GM12878 (cell line): ENCODE measurements at regions not wholly inside any gene's neighbourhood (a gene's known extent, or its start where the extent isn't known, plus 50 kb on each side); places are given as distances from the start of the nearest gene placed in this dataset.

Source experiments
- ATAC-seq: fragments of 200-7000 bp; cut with Tn5 transposase; 3 replicates; pipeline ENCODE4 v1.9.1; 2020; ENCODE audit warnings: mild to moderate bottlenecking, moderate library complexity
- BruUV-seq: library from RNA; stranded (reverse); fragments of 400-500 nt; replicated peaks from 2 replicates; lab custom pipeline; 2021; lab: Mats Ljungman, UMichigan
- CTCF ChIA-PET: fragments of 300-600 bp; sonication (Branson Sonifier 250); formaldehyde crosslinking; extraction: SDS; loops from one replicate; lab custom pipeline; 2021; ENCODE audit warnings: inconsistent platforms; lab: Yijun Ruan, JAX
- POLR2A ChIA-PET: fragments of 350-600 bp; formaldehyde crosslinking; extraction: SDS; loops from one replicate; lab custom pipeline; 2021; ENCODE audit warnings: inconsistent platforms; lab: Charles Lee
- RAD21 ChIA-PET: fragments of 300-600 bp; sonication (Branson Sonifier 250); formaldehyde crosslinking; loops from one replicate; lab custom pipeline; 2023; ENCODE audit warnings: antibody characterized with exemption; ENCODE audit not compliant: unreplicated experiment; lab: Charles Lee
- SMC1A ChIA-PET: fragments of 300-600 bp; sonication (Branson Sonifier 250); formaldehyde crosslinking; loops from one replicate; lab custom pipeline; 2023; ENCODE audit not compliant: unreplicated experiment, uncharacterized antibody; lab: Charles Lee
- DNase-seq: peaks from one replicate; pipeline ENCODE4 v3.0.0-alpha.2; 2011; ENCODE audit warnings: low read depth, low spot score
- FAIRE-seq: peaks from 3 replicates; lab custom pipeline; 2011; peaks lifted over from hg19 to GRCh38; lab: Jason Lieb, UNC
- H2AFZ ChIP-seq: 2 replicates; pipeline ENCODE4 v1.6.0; 2011; ENCODE audit warnings: low read depth, low read length, control low read depth; ENCODE audit not compliant: control insufficient read depth
- H3K27ac ChIP-seq: 2 replicates; pipeline ENCODE4 v1.5.1; 2011; ENCODE audit warnings: control low read depth; ENCODE audit not compliant: control insufficient read depth, insufficient read depth
- H3K27me3 ChIP-seq, 2 experiments: replicated peaks in 1 of 2; 2 replicates each; pipeline versions ENCODE4 v1.6.0 to v1.6.1; 2011; ENCODE audit warnings: low read length in 1 of 2; ENCODE audit not compliant: control insufficient read depth in 2 of 2, insufficient read depth in 2 of 2
- H3K36me3 ChIP-seq, 2 experiments: 2 replicates each; pipeline ENCODE4 v1.5.1; 2011; ENCODE audit warnings: low read length in 1 of 2; ENCODE audit not compliant: control insufficient read depth in 2 of 2, insufficient read depth in 2 of 2
- H3K4me1 ChIP-seq: 2 replicates; pipeline ENCODE4 v1.6.1; 2011; ENCODE audit warnings: mild to moderate bottlenecking, low read length, moderate library complexity, mixed read lengths; ENCODE audit not compliant: control insufficient read depth, insufficient read depth
- H3K4me2 ChIP-seq: 2 replicates; pipeline ENCODE4 v1.6.0; 2011; ENCODE audit warnings: control low read depth; ENCODE audit not compliant: control insufficient read depth, insufficient read depth
- H3K4me3 ChIP-seq: fragments of 200-600 bp; sonication (generic); 2 replicates; pipeline ENCODE4 v1.5.1; 2016
- H3K79me2 ChIP-seq: 2 replicates; pipeline ENCODE4 v1.6.0; 2011; ENCODE audit warnings: low read length; ENCODE audit not compliant: control insufficient read depth, insufficient read depth
- H3K9ac ChIP-seq: 2 replicates; pipeline ENCODE4 v1.8.0; 2011; ENCODE audit warnings: low read length, control low read depth, mixed read lengths; ENCODE audit not compliant: control insufficient read depth, insufficient read depth
- H3K9me3 ChIP-seq: replicated peaks from 3 replicates; pipeline ENCODE4 v1.5.1; 2011; ENCODE audit warnings: mild to moderate bottlenecking, low read length; ENCODE audit not compliant: control insufficient read depth, insufficient read depth
- H4K20me1 ChIP-seq: 2 replicates; pipeline ENCODE4 v1.6.0; 2011; ENCODE audit not compliant: control insufficient read depth, insufficient read depth
- E2F8 ChIP-seq: fragments of 450-650 bp; IDR thresholded peaks from 2 replicates; pipeline ENCODE4 v1.6.1; 2018; ENCODE audit warnings: mild to moderate bottlenecking, low read depth, moderate library complexity; ENCODE audit not compliant: partially characterized antibody
- FOXM1 ChIP-seq: IDR thresholded peaks from 2 replicates; pipeline ENCODE4 v1.6.1; 2012; ENCODE audit warnings: low read depth, mild to moderate bottlenecking, inconsistent platforms, low read length, moderate library complexity
- NBN ChIP-seq: fragments of 450-650 bp; IDR thresholded peaks from 2 replicates; pipeline ENCODE4 v1.6.1; 2016
- NR2F1 ChIP-seq: fragments of 450-650 bp; conservative IDR thresholded peaks from 2 replicates; pipeline ENCODE4 v1.6.1; 2017; ENCODE audit warnings: mild to moderate bottlenecking
- PML ChIP-seq: IDR thresholded peaks from 2 replicates; pipeline ENCODE4 v1.6.1; 2012; ENCODE audit warnings: low read length, inconsistent platforms
- SIX5 ChIP-seq: IDR thresholded peaks from 2 replicates; pipeline ENCODE4 v1.6.1; 2011; ENCODE audit warnings: mild to moderate bottlenecking, low read depth, low read length, moderate library complexity; ENCODE audit not compliant: severe bottlenecking
- SPI1 ChIP-seq: IDR thresholded peaks from 2 replicates; pipeline ENCODE4 v1.6.1; 2011; ENCODE audit warnings: low read depth, mild to moderate bottlenecking, low read length, moderate library complexity, borderline replicate concordance; ENCODE audit not compliant: insufficient read depth
- SUPT20H ChIP-seq: IDR thresholded peaks from 2 replicates; pipeline ENCODE4 v1.6.1; 2011; ENCODE audit warnings: low read depth, mild to moderate bottlenecking, low read length, moderate library complexity, borderline replicate concordance; ENCODE audit not compliant: control insufficient read depth
- ZNF384 ChIP-seq: IDR thresholded peaks from 2 replicates; pipeline ENCODE4 v1.6.1; 2012; ENCODE audit warnings: low read depth, mild to moderate bottlenecking, low read length, improper control_type of control experiment, borderline replicate concordance
- WGBS: methylation state at CpG from one replicate; pipeline ENCODE4 v1.1.6; 2016; ENCODE audit warnings: low lambda C conversion rate; ENCODE audit not compliant: insufficient replicate concordance, insufficient coverage; ENCODE audit errors: missing lambda C conversion rate; 5-methylcytosine and 5-hydroxymethylcytosine counted together
- in situ Hi-C: fragments of 300-500 bp; cut with MboI; formaldehyde crosslinking; loops from 9 replicates; pipeline ENCODE4 v1.14.3; 2018; ENCODE audit warnings: mixed read lengths
- intact Hi-C: fragments of 100-400 bp; cut with micrococcal nuclease; formaldehyde crosslinking; loops from one replicate; pipeline ENCODE4 v1.14.2; 2022; ENCODE audit not compliant: unreplicated experiment
- TF ChIP-seq, protein P1 (sequence below): IDR thresholded peaks from 2 replicates; pipeline ENCODE4 v1.6.1; 2012; ENCODE audit warnings: low read length, inconsistent platforms
- TF ChIP-seq, protein P2 (sequence below): fragments of 150-350 bp; IDR thresholded peaks from 2 replicates; pipeline ENCODE4 v1.6.1; 2016; ENCODE audit warnings: low read depth, low read length

DNA sequence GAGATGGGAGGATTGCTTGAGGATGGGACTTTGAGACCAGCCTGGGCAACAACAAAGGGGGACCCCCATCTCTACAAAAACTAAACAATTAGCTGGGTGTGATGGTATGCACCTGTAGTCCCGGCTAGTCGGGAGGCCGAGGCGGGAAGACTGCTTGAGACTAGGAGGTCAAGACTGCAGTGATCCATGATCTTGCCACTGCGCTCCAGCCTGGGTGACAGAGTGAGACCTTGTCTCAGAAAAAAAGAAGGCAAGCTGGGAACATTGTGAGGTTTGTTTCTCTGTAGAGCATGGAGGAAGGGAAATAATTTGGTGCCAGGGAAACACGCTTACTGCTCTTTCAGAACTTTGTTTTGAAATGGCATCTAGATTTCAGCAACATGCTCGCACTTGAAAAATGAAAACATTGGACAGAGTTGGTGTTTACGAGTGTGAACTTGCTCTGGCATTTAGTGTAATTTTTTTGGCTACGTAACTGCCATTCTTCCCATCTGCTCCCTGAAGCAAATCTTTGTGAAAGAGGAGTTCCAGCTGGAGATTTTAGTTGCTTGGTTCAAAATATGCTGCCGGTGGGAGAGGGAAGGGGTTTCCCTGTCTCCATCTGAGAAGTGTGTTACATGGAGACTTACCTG is 125.6 kb upstream of the DLX2 start (continued):
- TF ChIP-seq E2F8, result no peak
- no peak for TF ChIP-seq NBN
- no peak for TF ChIP-seq ZNF384
- TF ChIP-seq PML, result no peak
- TF ChIP-seq, protein P1, sequence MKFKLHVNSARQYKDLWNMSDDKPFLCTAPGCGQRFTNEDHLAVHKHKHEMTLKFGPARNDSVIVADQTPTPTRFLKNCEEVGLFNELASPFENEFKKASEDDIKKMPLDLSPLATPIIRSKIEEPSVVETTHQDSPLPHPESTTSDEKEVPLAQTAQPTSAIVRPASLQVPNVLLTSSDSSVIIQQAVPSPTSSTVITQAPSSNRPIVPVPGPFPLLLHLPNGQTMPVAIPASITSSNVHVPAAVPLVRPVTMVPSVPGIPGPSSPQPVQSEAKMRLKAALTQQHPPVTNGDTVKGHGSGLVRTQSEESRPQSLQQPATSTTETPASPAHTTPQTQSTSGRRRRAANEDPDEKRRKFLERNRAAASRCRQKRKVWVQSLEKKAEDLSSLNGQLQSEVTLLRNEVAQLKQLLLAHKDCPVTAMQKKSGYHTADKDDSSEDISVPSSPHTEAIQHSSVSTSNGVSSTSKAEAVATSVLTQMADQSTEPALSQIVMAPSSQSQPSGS, result no peak
- TF ChIP-seq SPI1, result no peak
- TF ChIP-seq FOXM1, result no peak

DNA sequence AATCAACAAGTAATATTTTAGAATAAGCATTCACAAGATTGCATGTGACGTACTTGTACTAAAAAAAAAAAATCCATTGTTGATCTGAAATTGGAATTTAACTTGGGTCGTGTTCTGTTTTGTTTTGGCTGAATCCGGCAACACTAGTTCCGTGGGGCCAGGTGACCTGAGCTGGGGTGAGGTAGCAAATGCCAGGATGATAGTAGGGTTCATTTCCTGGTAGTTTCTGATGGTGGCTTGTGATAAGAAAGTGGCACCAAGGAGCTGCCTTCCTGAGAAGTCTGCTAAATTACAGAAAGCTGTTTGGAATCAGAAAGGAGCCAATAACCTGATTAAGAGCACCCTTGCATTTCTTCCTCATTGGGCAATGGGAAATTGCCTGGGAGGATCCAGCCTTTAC is 126.4 kb upstream of the DLX2 start:
- ChIA-PET POLR2A (no interaction called here), SMC1A (no interaction called here), RAD21 (no interaction called here), CTCF (no interaction called here)
- no peak overlapping the region for H2AFZ ChIP-seq
- DNase-seq (no peak), FAIRE-seq (no peak), ATAC-seq (no peak)
- no peak overlapping the region for H3K27ac ChIP-seq
- no peaks in the 10 kb centered on the region for H3K4me1 ChIP-seq
- no peak overlapping the region for H3K4me2 ChIP-seq
- TF ChIP-seq, protein P2, sequence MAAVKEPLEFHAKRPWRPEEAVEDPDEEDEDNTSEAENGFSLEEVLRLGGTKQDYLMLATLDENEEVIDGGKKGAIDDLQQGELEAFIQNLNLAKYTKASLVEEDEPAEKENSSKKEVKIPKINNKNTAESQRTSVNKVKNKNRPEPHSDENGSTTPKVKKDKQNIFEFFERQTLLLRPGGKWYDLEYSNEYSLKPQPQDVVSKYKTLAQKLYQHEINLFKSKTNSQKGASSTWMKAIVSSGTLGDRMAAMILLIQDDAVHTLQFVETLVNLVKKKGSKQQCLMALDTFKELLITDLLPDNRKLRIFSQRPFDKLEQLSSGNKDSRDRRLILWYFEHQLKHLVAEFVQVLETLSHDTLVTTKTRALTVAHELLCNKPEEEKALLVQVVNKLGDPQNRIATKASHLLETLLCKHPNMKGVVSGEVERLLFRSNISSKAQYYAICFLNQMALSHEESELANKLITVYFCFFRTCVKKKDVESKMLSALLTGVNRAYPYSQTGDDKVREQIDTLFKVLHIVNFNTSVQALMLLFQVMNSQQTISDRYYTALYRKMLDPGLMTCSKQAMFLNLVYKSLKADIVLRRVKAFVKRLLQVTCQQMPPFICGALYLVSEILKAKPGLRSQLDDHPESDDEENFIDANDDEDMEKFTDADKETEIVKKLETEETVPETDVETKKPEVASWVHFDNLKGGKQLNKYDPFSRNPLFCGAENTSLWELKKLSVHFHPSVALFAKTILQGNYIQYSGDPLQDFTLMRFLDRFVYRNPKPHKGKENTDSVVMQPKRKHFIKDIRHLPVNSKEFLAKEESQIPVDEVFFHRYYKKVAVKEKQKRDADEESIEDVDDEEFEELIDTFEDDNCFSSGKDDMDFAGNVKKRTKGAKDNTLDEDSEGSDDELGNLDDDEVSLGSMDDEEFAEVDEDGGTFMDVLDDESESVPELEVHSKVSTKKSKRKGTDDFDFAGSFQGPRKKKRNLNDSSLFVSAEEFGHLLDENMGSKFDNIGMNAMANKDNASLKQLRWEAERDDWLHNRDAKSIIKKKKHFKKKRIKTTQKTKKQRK, result no peak
- no peak for TF ChIP-seq SIX5
- no peak for TF ChIP-seq NR2F1
- no peak for TF ChIP-seq SUPT20H
- no peaks in the 10 kb centered on the region for H3K36me3 ChIP-seq
- intact Hi-C loops (no loop called here), in situ Hi-C loops (no loop called here)
- no peak overlapping the region for H3K9ac ChIP-seq
- no peaks in the 10 kb centered on the region for H3K79me2 ChIP-seq
- no peak overlapping the region for H3K4me3 ChIP-seq
- H3K9me3 ChIP-seq, result no peaks in the 10 kb centered on the region
- WGBS, result 19% methylated on average over 4 of the region's 4 CpGs
- H4K20me1 ChIP-seq, result no peaks in the 10 kb centered on the region
- no TSS peak for BruUV-seq
- peaks cover 3 to 4% of the 10 kb centered on the region in 2 experiments for H3K27me3 ChIP-seq
